GM12875 (cell line): ENCODE measurements at regions not wholly inside any gene's neighbourhood (a gene's known extent, or its start where the extent isn't known, plus 50 kb on each side); places are given as distances from the start of the nearest gene placed in this dataset.

ENCODE experiments used
- H3K4me3 ChIP-seq: one replicate; pipeline ENCODE4 v1.5.1; 2011; ENCODE audit warnings: low read depth, low read length, control low read depth
- TF ChIP-seq, protein P1 (sequence below): IDR thresholded peaks from 2 replicates; pipeline ENCODE4 v1.5.1; 2011; ENCODE audit warnings: low read depth, mild to moderate bottlenecking, control low read depth, inconsistent platforms, low read length, moderate library complexity, borderline replicate concordance; ENCODE audit not compliant: insufficient read depth

GRCh38 chr3:117181222-117181621 lies 471.6 kb downstream of the TUSC7 start:
- TF ChIP-seq, protein P1, sequence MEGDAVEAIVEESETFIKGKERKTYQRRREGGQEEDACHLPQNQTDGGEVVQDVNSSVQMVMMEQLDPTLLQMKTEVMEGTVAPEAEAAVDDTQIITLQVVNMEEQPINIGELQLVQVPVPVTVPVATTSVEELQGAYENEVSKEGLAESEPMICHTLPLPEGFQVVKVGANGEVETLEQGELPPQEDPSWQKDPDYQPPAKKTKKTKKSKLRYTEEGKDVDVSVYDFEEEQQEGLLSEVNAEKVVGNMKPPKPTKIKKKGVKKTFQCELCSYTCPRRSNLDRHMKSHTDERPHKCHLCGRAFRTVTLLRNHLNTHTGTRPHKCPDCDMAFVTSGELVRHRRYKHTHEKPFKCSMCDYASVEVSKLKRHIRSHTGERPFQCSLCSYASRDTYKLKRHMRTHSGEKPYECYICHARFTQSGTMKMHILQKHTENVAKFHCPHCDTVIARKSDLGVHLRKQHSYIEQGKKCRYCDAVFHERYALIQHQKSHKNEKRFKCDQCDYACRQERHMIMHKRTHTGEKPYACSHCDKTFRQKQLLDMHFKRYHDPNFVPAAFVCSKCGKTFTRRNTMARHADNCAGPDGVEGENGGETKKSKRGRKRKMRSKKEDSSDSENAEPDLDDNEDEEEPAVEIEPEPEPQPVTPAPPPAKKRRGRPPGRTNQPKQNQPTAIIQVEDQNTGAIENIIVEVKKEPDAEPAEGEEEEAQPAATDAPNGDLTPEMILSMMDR = no peak
- H3K4me3 ChIP-seq = no peak overlapping the region

DNA sequence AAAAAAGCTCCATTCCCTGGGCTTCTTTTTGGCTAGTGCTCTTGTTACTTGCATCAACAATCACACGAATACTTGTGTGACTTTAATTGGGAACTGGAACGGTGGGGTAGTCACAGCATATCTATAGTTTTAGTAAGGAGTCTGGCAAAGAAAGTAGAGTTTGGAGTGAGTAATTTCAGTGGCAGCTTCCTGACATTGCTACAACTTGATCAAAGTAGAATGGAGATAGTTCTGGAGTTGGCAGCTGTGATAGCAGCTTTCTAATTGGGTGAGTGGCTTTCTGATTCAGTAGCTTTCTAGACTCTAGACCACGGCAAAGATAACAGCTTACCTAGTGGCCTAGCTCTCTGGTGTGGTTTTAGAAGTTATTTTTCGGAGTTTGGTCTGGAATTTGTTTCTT lies 475.0 kb downstream of the TUSC7 start:
- TF ChIP-seq, protein P1 = no peak
- no peak overlapping the region for H3K4me3 ChIP-seq

DNA sequence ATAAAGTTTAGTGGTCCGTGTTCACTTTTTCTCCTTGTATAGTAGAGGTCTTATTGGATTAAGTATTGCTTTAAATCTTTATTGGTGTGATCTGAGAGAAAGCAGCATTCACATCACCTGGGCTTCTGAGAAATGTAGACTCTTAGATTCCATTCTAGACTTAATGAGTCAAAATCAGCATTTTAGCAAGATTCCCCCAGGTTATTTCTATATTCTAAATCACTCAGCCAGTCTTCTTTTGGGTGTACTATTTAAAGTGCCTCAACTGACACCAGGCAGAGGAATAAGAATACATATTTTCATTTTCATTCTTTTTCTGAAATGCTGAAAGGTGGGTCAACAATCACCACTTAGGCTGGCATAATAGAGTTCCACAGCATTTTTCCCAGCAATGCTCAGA lies 481.7 kb downstream of the TUSC7 start:
- TF ChIP-seq, protein P1 = no peak
- H3K4me3 ChIP-seq = no peak overlapping the region

DNA sequence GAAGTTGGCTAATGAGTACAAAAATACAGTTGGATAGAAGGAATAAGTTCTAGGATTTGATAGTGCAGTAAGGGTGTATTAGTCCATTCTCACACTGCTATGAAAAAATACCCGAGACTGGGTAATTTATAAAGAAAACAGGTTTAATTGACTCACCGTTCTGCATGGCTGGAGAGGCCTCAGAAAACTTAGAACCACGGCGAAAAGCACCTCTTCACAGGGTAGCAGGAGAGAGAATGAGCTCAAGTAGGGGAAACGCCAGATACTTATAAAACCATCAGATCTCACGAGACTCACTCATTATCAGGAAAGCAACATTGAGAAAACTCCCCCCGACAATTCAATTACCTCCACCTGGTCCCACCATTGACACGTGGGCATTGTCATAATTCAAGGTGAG lies 483.3 kb downstream of the TUSC7 start:
- no peak overlapping the region for H3K4me3 ChIP-seq
- TF ChIP-seq, protein P1 = no peak

GRCh38 chr3:117193390-117193789 lies 483.8 kb downstream of the TUSC7 start:
- TF ChIP-seq, protein P1 = 0 out of 2 replicates have a peak, but pooled peaks have one; percentile 8
- H3K4me3 ChIP-seq = no peak overlapping the region

DNA sequence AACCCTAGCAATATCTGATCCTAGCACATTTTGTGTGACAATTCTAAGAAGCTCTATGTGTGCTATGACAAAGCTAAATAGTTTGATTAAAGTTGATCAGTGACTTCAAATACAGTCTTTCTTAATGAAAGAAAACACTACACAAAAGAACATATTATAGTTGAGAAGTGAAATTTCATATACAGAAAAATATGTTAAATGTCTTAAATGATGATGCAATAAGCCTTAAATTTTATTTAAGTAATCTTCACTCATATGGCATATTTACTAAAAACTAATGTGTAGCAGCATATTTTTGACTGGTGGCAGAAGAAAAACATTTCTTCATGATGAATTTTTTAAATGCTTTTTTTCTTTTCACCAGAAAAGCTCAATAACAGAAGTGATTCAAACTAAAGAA lies 485.5 kb downstream of the TUSC7 start:
- TF ChIP-seq, protein P1 = no peak
- H3K4me3 ChIP-seq = no peak overlapping the region

- TF ChIP-seq, protein P1 = no peak
- no peak overlapping the region for H3K4me3 ChIP-seq
Measured at GRCh38 chr3:117200962-117201361, 491.4 kb downstream of the TUSC7 start.
